OCI-LY3 (cell line): ENCODE measurements at regions not wholly inside any gene's neighbourhood (a gene's known extent, or its start where the extent isn't known, plus 50 kb on each side); places are given as distances from the start of the nearest gene placed in this dataset.

Experiments
- H2AFZ ChIP-seq: fragments of 200-600, 300-600 bp; shearing (Covaris generic); 2 replicates; pipeline ENCODE4 v1.6.0; 2014; ENCODE audit warnings: antibody characterized with exemption, low read depth, low read length
- H3K27ac ChIP-seq: fragments of 200-600, 300-600 bp; sonication (generic); 2 replicates; pipeline ENCODE4 v1.5.1; 2014; ENCODE audit warnings: mild to moderate bottlenecking, low read length, moderate library complexity, mixed read lengths
- H3K27me3 ChIP-seq: fragments of 200-600, 300-600 bp; sonication (generic); 2 replicates; pipeline ENCODE4 v1.6.1; 2014; ENCODE audit warnings: low read depth, low read length, mixed read lengths
- H3K36me3 ChIP-seq: fragments of 200-600, 300-600 bp; sonication (generic); replicated peaks from 2 replicates; pipeline ENCODE3; 2014; ENCODE audit warnings: low read depth, low read length, mixed read lengths
- H3K4me1 ChIP-seq: fragments of 300-600, 200-600 bp; sonication (generic); 2 replicates; pipeline ENCODE4 v1.6.1; 2014; ENCODE audit warnings: low read length, mixed read lengths
- H3K4me2 ChIP-seq: fragments of 200-600, 300-600 bp; sonication (generic); 2 replicates; pipeline ENCODE4 v1.6.1; 2014; ENCODE audit warnings: low read length, mixed read lengths
- H3K4me3 ChIP-seq: fragments of 300-600, 200-600 bp; sonication (generic); 2 replicates; pipeline ENCODE4 v1.5.1; 2014; ENCODE audit warnings: antibody characterized with exemption, mild to moderate bottlenecking, low read length, moderate library complexity
- H3K79me2 ChIP-seq: fragments of 300-600, 200-600 bp; shearing (Covaris generic); 2 replicates; pipeline ENCODE4 v1.6.1; 2014; ENCODE audit warnings: mild to moderate bottlenecking, low read length, mixed read lengths
- H3K9ac ChIP-seq: fragments of 300-600, 200-600 bp; shearing (Covaris generic); 2 replicates; pipeline ENCODE4 v1.6.0; 2014; ENCODE audit warnings: mild to moderate bottlenecking, low read length, moderate library complexity
- H3K9me3 ChIP-seq: fragments of 200-600, 300-600 bp; shearing (Covaris generic); 2 replicates; pipeline ENCODE4 v1.6.1; 2014; ENCODE audit warnings: low read length, mixed read lengths; ENCODE audit not compliant: insufficient read depth
- H4K20me1 ChIP-seq: fragments of 200-600, 300-600 bp; sonication (generic); 2 replicates; pipeline ENCODE4 v1.6.1; 2016; ENCODE audit warnings: low read length, mixed read lengths; ENCODE audit not compliant: insufficient read depth
- CTCF ChIP-seq: fragments of 200-600, 300-600 bp; sonication (generic); IDR thresholded peaks from 2 replicates; pipeline ENCODE4 v1.5.1; 2014; ENCODE audit warnings: antibody characterized with exemption, low read length, low read depth
- EZH2phosphoT487 ChIP-seq: fragments of 200-600 bp; shearing (Covaris generic); IDR thresholded peaks from 2 replicates; pipeline ENCODE4 v1.6.1; 2018; ENCODE audit warnings: antibody characterized with exemption, mixed run types, low read depth

GRCh38 chr12:89280833-89281538 lies 71.3 kb downstream of the DUSP6 start:
- no peak overlapping the region for H3K27ac ChIP-seq
- H4K20me1 ChIP-seq: no peaks in the 10 kb centered on the region
- H3K9ac ChIP-seq: no peak overlapping the region
- no peak overlapping the region for H3K4me2 ChIP-seq
- H3K79me2 ChIP-seq: no peaks in the 10 kb centered on the region
- H3K4me3 ChIP-seq: no peak overlapping the region
- H3K4me1 ChIP-seq: no peaks in the 10 kb centered on the region
- TF ChIP-seq EZH2phosphoT487: no peak
- no peak for TF ChIP-seq CTCF
- H2AFZ ChIP-seq: no peak overlapping the region
- no peaks in the 10 kb centered on the region for H3K36me3 ChIP-seq
- H3K9me3 ChIP-seq: no peaks in the 10 kb centered on the region
- no peaks in the 10 kb centered on the region for H3K27me3 ChIP-seq

DNA sequence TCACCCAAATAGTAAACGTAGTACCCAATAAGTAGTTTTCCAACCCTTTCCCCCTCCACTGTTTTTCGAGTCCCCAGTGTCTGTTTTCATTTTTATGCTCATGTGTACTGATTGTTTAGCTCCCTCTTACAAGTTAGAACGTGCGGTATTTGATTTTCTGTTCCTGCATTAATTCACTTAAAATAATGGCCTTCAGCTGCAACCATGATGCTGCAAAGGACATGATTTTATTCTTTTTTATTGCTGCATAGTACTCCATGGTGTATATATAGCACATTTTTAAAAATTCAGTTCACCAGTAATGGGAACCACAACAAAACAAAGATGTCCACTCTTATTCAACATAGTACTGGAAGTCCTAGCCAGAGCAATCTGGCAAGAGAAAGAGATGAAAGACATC lies 72.8 kb downstream of the DUSP6 start:
- Histone ChIP-seq H2AFZ (no peak overlapping the region), H3K27me3 (no peaks in the 10 kb centered on the region), H3K36me3 (no peaks in the 10 kb centered on the region), H3K27ac (no peak overlapping the region), H3K4me1 (no peaks in the 10 kb centered on the region), H4K20me1 (no peaks in the 10 kb centered on the region), H3K9me3 (no peaks in the 10 kb centered on the region), H3K4me3 (no peak overlapping the region), H3K79me2 (no peaks in the 10 kb centered on the region), H3K9ac (no peak overlapping the region), H3K4me2 (no peak overlapping the region)
- TF ChIP-seq CTCF (no peak), EZH2phosphoT487 (no peak)

GRCh38 chr12:89278862-89279261 lies 73.4 kb downstream of the DUSP6 start:
- Histone ChIP-seq H4K20me1 (no peaks in the 10 kb centered on the region), H3K4me2 (no peak overlapping the region), H3K9ac (no peak overlapping the region), H3K27ac (no peak overlapping the region), H3K36me3 (no peaks in the 10 kb centered on the region), H3K4me1 (no peaks in the 10 kb centered on the region), H3K9me3 (no peaks in the 10 kb centered on the region), H3K27me3 (no peaks in the 10 kb centered on the region), H2AFZ (no peak overlapping the region), H3K4me3 (no peak overlapping the region), H3K79me2 (no peaks in the 10 kb centered on the region)
- no peak for TF ChIP-seq CTCF
- TF ChIP-seq EZH2phosphoT487: no peak

DNA sequence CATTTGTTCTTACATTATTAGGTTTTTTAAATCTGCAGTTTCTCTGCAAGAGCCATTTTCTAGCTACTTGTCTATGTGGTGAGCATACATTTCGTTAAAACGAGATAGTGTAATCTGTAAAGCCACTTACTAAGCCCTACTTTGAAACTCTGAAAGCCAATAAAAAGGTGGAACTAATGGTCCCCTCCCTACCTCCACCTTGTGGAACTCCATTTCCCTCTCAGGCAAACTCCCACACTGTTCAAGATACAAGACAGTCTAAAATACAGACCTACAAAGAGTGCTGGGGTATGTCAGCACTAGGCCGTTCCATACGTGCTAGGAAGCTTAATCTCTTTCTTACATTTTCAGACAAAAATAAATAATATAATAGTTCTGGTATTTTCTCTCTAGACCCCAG lies 74.1 kb downstream of the DUSP6 start:
- Histone ChIP-seq H4K20me1 (no peaks in the 10 kb centered on the region), H3K27ac (no peak overlapping the region), H3K4me1 (no peaks in the 10 kb centered on the region), H3K4me3 (no peak overlapping the region), H3K79me2 (no peaks in the 10 kb centered on the region), H2AFZ (no peak overlapping the region), H3K36me3 (no peaks in the 10 kb centered on the region), H3K27me3 (no peaks in the 10 kb centered on the region), H3K4me2 (no peak overlapping the region), H3K9me3 (no peaks in the 10 kb centered on the region), H3K9ac (no peak overlapping the region)
- TF ChIP-seq EZH2phosphoT487 (no peak), CTCF (no peak)
